ENCODE measurements at regions not wholly inside any gene's neighbourhood (a gene's known extent, or its start where the extent isn't known, plus 50 kb on each side); places are given as distances from the start of the nearest gene placed in this dataset.

- DNase-seq: no peak
Measured at GRCh38 chrX:57204306-57204705, 67.1 kb upstream of the SPIN2A start.

- no peak for DNase-seq
Measured at GRCh38 chrX:57211906-57212305, 74.6 kb upstream of the FAAH2 start.

DNA sequence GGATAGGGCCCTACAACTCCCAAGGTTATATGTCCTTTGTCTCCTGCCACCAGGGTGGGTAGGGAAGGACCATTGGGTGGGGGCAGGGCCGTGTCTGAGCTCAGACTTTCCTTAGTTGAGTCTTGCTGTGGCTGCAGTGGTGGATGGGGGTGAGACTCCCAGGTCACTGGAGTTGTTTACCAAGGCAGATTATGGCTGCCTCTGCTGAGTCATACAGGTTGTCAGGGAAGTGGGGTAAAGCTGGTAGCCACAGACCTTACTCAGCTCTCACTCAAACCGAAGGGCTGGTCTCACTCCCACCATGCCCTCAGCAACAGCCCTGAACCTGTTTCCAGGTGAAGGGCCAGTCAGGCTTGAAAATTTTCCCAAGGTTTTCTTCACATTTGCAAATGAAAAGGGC lies 58.8 kb upstream of the FAAH2 start:
- peak; percentile 3 for DNase-seq

GRCh38 chrX:57232658-57233360 lies 53.7 kb upstream of the FAAH2 start:
- DNase-seq: no peak
